22Rv1 (cell line): ENCODE measurements at regions not wholly inside any gene's neighbourhood (a gene's known extent, or its start where the extent isn't known, plus 50 kb on each side); places are given as distances from the start of the nearest gene placed in this dataset.

Experiments
- H3K27ac ChIP-seq: fragments of 450-650 bp; 2 replicates; pipeline ENCODE4 v1.5.1; 2017
- CTCF ChIP-seq: fragments of 450-650 bp; IDR thresholded peaks from 2 replicates; pipeline ENCODE4 v1.5.1; 2017; ENCODE audit warnings: mild to moderate bottlenecking
- ZFX ChIP-seq: fragments of 450-650 bp; IDR thresholded peaks from 2 replicates; pipeline ENCODE4 v1.6.1; 2017; ENCODE audit warnings: antibody characterized with exemption, borderline replicate concordance

GRCh38 chr10:128280271-128280670 lies 154.0 kb upstream of the MKI67 start:
- TF ChIP-seq CTCF: no peak
- TF ChIP-seq ZFX: no peak
- no peak overlapping the region for H3K27ac ChIP-seq

GRCh38 chr10:128281343-128281742 lies 155.1 kb upstream of the MKI67 start:
- no peak overlapping the region for H3K27ac ChIP-seq
- TF ChIP-seq CTCF (no peak), ZFX (no peak)

GRCh38 chr10:128281861-128282260 lies 155.6 kb upstream of the MKI67 start:
- no peak overlapping the region for H3K27ac ChIP-seq
- TF ChIP-seq CTCF: no peak
- no peak for TF ChIP-seq ZFX

GRCh38 chr10:128286141-128286761 lies 160.0 kb upstream of the MKI67 start:
- TF ChIP-seq ZFX: no peak
- TF ChIP-seq CTCF: no peak
- no peak overlapping the region for H3K27ac ChIP-seq

- no peak overlapping the region for H3K27ac ChIP-seq
- TF ChIP-seq CTCF: no peak
- no peak for TF ChIP-seq ZFX
These were observed 160.7 kb upstream of the MKI67 start for GRCh38 chr10:128286762-128287500.

- no peak for TF ChIP-seq ZFX
- H3K27ac ChIP-seq: no peak overlapping the region
These were observed 161.7 kb upstream of the MKI67 start for GRCh38 chr10:128287921-128288320.

- H3K27ac ChIP-seq: no peak overlapping the region
- no peak for TF ChIP-seq ZFX
- no peak for TF ChIP-seq CTCF
These were observed 163.4 kb upstream of the MKI67 start for GRCh38 chr10:128289621-128290020.
